Renal cortical epithelial cell (primary cell): ENCODE measurements at regions not wholly inside any gene's neighbourhood (a gene's known extent, or its start where the extent isn't known, plus 50 kb on each side); places are given as distances from the start of the nearest gene placed in this dataset.
A peak's percentile ranks its signal among the peaks of the same experiment; 100 is the strongest.

Experiments used
- DNase-seq: peaks from one replicate; pipeline ENCODE4 v3.0.0-alpha.2; 2011; ENCODE audit warnings: low read depth

- DNase-seq: no peak
Measured at GRCh38 chr20:7346026-7346425, 578.5 kb downstream of the BMP2 start.

- peak; percentile 49 for DNase-seq
Measured at GRCh38 chr20:7346562-7346961, 579.1 kb downstream of the BMP2 start.

GRCh38 chr20:7347409-7347808 is 579.9 kb downstream of the BMP2 start:
- DNase-seq: peak; percentile 4

- peak; percentile 33 for DNase-seq
Measured at GRCh38 chr20:7348253-7348652, 580.8 kb downstream of the BMP2 start.

GRCh38 chr20:7352165-7352564 is 584.7 kb downstream of the BMP2 start:
- no peak for DNase-seq

- DNase-seq: peak; percentile 86
Measured at GRCh38 chr20:7355051-7355450, 585.2 kb downstream of the HAO1 start.

GRCh38 chr20:7358670-7359069 is 581.6 kb downstream of the HAO1 start:
- no peak for DNase-seq

- no peak for DNase-seq
Measured at GRCh38 chr20:7359739-7360138, 580.5 kb downstream of the HAO1 start.

GRCh38 chr20:7361321-7361720 is 578.9 kb downstream of the HAO1 start:
- DNase-seq: no peak

GRCh38 chr20:7361931-7362330 is 578.3 kb downstream of the HAO1 start:
- no peak for DNase-seq

GRCh38 chr20:7362601-7363000 is 577.7 kb downstream of the HAO1 start:
- peak; percentile 54 for DNase-seq

GRCh38 chr20:7366189-7366588 is 574.1 kb downstream of the HAO1 start:
- DNase-seq: no peak

- peak; percentile 49 for DNase-seq
Measured at GRCh38 chr20:7371518-7372163, 568.6 kb downstream of the HAO1 start.

- peak; percentile 30 for DNase-seq
Measured at GRCh38 chr20:7375905-7376304, 564.4 kb downstream of the HAO1 start.

GRCh38 chr20:7378864-7379605 is 561.2 kb downstream of the HAO1 start:
- DNase-seq: peak; percentile 61

- DNase-seq: no peak
Measured at GRCh38 chr20:7379621-7380220, 560.5 kb downstream of the HAO1 start.

- DNase-seq: peak; percentile 20
Measured at GRCh38 chr20:7383216-7383615, 557.0 kb downstream of the HAO1 start.

GRCh38 chr20:7387638-7388193 is 552.5 kb downstream of the HAO1 start:
- no peak for DNase-seq

- no peak for DNase-seq
Measured at GRCh38 chr20:7389216-7389615, 551.0 kb downstream of the HAO1 start.

- peak; percentile 81 for DNase-seq
Measured at GRCh38 chr20:7392542-7393206, 547.6 kb downstream of the HAO1 start.

GRCh38 chr20:7399114-7399513 is 541.1 kb downstream of the HAO1 start:
- no peak for DNase-seq

- DNase-seq: no peak
Measured at GRCh38 chr20:7399575-7399974, 540.7 kb downstream of the HAO1 start.
